ENCODE measurements at regions not wholly inside any gene's neighbourhood (a gene's known extent, or its start where the extent isn't known, plus 50 kb on each side); places are given as distances from the start of the nearest gene placed in this dataset.
A peak's percentile ranks its signal among the peaks of the same experiment; 100 is the strongest.

DNA sequence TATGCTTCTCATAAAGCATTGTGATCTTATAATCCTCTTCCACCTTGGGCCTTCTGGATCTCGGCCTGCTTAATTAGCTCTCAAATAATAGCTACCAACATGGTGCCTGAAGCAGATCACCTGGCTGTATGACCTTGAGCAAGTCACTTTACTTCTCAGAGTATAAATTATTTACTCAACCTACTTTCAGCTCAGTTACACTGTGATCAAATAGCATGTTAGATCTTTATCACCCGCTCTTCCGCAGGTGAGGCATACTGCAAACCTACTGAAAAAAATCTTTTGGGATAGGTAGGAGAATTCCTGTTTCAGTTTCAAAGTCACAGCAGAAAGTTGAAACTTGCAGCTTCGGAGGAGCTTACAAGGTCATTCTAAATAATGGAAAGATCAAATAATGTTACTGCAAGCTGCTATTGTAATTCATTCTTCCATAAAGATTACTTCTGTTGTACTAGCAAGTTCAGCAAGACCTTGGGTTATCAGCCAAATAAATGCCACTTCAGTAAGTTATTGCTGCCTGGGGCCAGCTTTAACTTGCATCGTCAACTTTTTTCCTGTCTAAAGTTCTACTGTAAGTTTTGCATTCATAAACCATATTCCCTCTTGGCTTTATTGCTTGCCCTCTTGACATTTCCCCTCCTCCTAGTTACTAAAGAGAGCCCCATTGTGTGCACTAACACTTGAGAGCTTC, 268.4 kb upstream of the ATP11B start:
- DNase-seq = no peak

GRCh38 chr3:182525766-182526374, 267.4 kb upstream of the ATP11B start:
- DNase-seq = no peak

DNA sequence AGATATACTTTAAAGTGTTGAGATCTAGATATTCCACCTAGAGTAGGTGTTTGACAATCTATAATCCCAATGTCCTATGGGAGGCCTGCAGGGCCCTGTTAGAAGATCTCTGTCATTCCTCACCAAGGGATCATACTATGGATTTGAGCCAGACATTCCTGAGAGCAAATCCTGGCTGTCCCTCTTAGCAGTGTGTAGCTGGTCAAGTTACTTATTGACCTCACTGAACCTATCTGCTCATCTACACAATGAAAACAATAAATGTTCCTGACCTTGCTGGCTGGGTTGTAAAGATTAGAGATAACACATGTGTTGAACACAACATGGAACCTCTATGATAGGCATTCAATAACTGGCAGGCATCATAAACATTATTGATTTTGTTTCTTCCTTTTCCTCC, 265.6 kb upstream of the ATP11B start:
- no peak for DNase-seq

GRCh38 chr3:182530316-182530715, 263.0 kb upstream of the ATP11B start:
- no peak for DNase-seq

GRCh38 chr3:182533394-182533793, 259.9 kb upstream of the ATP11B start:
- DNase-seq = peak; percentile 86

DNA sequence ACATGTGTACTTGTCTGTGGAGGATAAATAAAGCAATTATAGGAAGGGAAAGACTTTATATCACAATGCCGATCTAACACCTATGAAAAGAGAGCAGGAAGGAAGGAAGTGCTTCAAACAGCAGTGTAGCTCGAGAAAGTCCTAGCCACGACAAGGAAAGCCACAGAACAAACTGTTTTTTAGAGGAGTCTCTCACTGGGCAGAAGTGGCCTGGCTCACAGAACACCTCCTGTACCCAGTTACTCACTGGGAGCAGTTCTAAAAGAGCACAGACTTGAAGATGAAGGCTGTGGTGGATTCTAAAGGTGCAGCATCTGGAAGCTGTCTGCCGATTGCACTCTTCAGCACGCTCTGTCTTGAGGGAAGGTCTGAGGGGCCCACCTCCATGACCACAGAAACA, 248.8 kb upstream of the ATP11B start:
- DNase-seq = no peak

DNA sequence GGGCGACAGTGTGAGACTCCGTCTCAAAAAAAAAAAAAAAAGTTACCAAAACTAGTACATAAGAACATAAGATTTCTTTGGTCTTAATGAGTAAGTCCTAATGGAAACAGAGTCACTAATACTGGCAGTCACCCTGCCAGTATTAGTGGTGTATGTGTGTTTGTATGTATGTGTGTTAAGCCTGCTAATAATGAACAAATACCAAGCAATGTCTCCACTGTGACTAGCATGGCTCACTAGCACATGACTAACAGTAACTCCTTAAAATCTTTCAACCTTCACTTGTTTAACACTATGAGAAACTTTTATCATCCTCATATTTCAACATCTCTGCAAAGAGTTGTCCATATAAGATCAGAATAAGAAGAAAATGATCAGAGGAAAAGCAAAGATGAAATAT, 231.0 kb upstream of the ATP11B start:
- DNase-seq = no peak

GRCh38 chr3:182565916-182566796, 227.1 kb upstream of the ATP11B start:
- DNase-seq = no peak

GRCh38 chr3:182567700-182568099, 225.6 kb upstream of the ATP11B start:
- DNase-seq = peak; percentile 33

- no peak for DNase-seq
Observed at GRCh38 chr3:182568261-182568660, 225.0 kb upstream of the ATP11B start.

- no peak for DNase-seq
Observed at GRCh38 chr3:182568876-182569275, 224.4 kb upstream of the ATP11B start.

GRCh38 chr3:182570946-182571594, 222.2 kb upstream of the ATP11B start:
- DNase-seq = no peak

DNA sequence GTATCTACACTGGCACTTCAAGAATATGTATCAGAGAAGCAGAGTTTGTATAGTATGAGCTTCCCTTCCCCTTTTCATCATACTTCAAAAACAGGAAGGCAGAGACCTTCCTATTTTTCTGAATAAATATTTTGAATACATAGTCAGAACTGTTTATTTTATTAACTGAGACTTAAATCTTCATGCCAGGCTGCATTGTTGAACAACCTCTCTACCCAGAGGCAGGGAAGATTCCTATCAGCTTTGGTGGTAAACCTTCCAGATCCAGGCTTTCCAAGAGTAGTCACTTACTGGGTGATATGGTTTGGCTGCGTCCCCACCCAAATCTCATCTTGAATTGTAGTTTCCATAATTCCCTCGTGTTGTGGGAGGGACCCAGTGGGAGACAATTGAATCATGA, 217.4 kb upstream of the ATP11B start:
- no peak for DNase-seq

DNA sequence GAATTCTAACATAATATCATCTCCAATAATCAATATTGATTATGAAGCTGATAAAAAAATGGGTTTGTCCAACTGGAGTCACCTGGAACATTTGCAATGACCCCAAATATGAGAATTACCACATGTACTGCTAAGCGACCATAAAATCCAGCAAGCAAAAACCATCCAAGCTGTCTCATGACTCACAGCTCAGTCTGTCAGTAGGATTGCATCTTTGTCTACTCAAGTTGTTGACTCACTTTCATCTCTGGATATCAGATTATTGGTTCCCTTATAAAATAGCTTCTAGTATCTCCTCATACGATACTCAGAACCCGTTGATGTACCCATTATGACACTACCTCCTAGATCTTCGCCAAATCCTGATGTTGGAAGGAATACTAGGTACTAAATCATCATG, 209.8 kb upstream of the ATP11B start:
- no peak for DNase-seq

DNA sequence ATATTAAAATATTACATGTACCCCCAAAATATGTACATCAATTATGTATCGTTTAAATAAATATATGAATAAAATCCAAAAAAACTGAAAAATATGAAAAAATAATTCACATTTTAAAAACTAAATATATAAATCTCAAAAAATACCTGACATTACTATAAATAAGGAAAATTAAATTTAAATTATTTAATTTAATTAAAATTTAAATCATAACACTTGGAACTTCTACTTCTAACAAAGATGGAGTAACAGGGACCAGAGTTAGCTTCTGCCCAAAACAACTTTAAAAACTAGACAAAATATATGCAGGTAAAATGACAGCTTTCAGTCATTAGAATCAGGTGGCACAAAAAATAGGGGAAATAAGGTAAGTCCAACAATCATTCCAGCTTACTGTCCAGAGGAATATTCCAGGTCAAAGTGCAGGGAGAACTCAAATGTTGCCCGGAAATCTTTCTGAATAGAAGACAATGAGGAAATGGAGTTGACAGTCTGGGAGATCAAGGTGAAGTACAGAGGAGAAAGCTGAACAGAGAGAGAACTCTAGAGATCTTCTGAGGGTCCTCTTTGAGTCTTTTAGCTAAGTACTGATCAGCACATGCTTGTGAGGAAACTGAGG, 207.7 kb upstream of the ATP11B start:
- DNase-seq = no peak

DNA sequence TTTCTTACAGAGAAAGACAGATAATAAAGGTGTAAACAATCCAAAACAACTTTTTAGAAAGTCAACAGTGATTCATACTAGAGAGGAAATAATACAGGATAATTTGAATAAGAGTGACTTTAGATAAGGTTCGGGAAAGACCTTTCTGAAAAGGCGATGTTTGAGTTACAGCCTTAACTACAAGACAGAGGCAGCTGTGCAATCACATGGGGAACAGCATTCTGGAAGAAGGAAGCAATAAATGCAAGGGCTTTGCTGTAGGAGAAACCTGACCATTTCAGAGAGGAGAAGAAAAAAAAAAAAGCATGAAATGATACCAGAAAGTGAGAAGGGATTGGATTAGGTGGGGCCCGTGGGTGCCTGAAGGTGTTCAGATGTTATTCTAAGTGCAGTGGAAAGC, 200.6 kb upstream of the ATP11B start:
- no peak for DNase-seq

GRCh38 chr3:182596676-182597410, 196.5 kb upstream of the ATP11B start:
- DNase-seq = peak; percentile 97

DNA sequence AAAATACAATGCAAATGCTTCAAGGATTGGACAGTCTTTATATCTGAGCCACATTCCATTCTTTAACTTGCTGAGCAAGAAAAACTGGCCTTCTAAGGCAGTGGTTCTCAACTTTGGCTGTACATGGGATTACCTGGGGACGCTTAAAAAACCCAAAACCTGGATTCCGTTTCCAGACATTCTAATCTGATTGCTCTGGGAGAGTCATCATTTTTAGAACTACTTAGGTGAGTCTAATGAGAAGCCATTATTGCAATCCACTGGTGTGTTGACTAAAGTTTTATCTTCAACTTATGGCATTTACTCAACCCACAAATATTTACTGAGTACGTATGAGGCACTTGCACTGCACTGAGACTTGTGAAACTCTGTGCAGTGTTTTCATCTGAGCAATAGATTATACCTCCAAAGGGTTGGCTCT, 195.7 kb upstream of the ATP11B start:
- DNase-seq = no peak

GRCh38 chr3:182601597-182601996, 191.7 kb upstream of the ATP11B start:
- DNase-seq = no peak

- DNase-seq = no peak
Observed at GRCh38 chr3:182603501-182603900, 189.8 kb upstream of the ATP11B start.

- DNase-seq = peak; percentile 15
Observed at GRCh38 chr3:182605882-182606611, 187.3 kb upstream of the ATP11B start.

All from DMS79 treated with DMSO at 0.1 percent for 48 hours (cell line).